HCT116 (cell line): ENCODE measurements at regions not wholly inside any gene's neighbourhood (a gene's known extent, or its start where the extent isn't known, plus 50 kb on each side); places are given as distances from the start of the nearest gene placed in this dataset.

Experiments
- ATAC-seq: fragments of 200-7000 bp; cut with Tn5 transposase; 2 replicates; pipeline ENCODE4 v1.9.1; 2020; ENCODE audit warnings: mild to moderate bottlenecking, moderate library complexity
- BruUV-seq: library from RNA; stranded (reverse); fragments of 400-500 nt; replicated peaks from 2 replicates; lab custom pipeline; 2021; lab: Mats Ljungman, UMichigan
- CTCF ChIA-PET: fragments of 300-600 bp; sonication (Branson Sonifier 250); formaldehyde crosslinking; loops from one replicate; lab custom pipeline; 2021; ENCODE audit warnings: antibody characterized with exemption; lab: Charles Lee
- POLR2A ChIA-PET: fragments of 300-600, 350-600 bp; sonication (Branson Sonifier 250); formaldehyde crosslinking; loops from one replicate; lab custom pipeline; 2021; ENCODE audit warnings: antibody characterized with exemption; lab: Charles Lee
- RAD21 ChIA-PET, 2 experiments: fragments of 300-600 bp; sonication (Branson Sonifier 250); formaldehyde crosslinking; loops; one replicate each; lab custom pipeline; 2023; ENCODE audit warnings: low total read pairs in 2 of 2; ENCODE audit not compliant: uncharacterized antibody in 2 of 2, unreplicated experiment in 2 of 2, low non-redundant PET in 1 of 2; lab: Charles Lee
- DNase-seq: peaks from one replicate; pipeline ENCODE4 v3.0.0-alpha.2; 2010; ENCODE audit warnings: low read depth, low spot score
- H2AFZ ChIP-seq: fragments of 200-600 bp; shearing (Covaris generic), sonication (generic); 2 replicates; pipeline ENCODE4 v1.6.1; 2017; ENCODE audit warnings: low read depth, mixed run types, mixed read lengths, antibody characterized with exemption, low read length; ENCODE audit not compliant: poor library complexity, severe bottlenecking
- H3K27ac ChIP-seq: 2 replicates; pipeline ENCODE4 v1.5.1; 2012; ENCODE audit warnings: low read depth, low read length
- H3K27me3 ChIP-seq: fragments of 200-600 bp; sonication (generic); 2 replicates; pipeline ENCODE4 v1.6.1; 2016; ENCODE audit warnings: mixed run types, low read length, mixed read lengths; ENCODE audit not compliant: insufficient read depth
- H3K36me3 ChIP-seq, 2 experiments: fragments of 200-500 bp in 1 of 2; fragments of 200-600 bp in 1 of 2; sonication (Bioruptor generic) in 1 of 2; sonication (generic) in 1 of 2; 2 replicates each; pipeline versions ENCODE4 v1.5.1 to v1.6.1; 2014 to 2016; ENCODE audit warnings: low read length in 2 of 2, inconsistent platforms in 1 of 2, mixed read lengths in 1 of 2, mixed run types in 1 of 2; ENCODE audit not compliant: insufficient read depth in 2 of 2, control insufficient read depth in 1 of 2
- H3K4me1 ChIP-seq, 2 experiments: fragments of 200-600 bp in 1 of 2; sonication (generic) in 1 of 2; 2 replicates each; pipeline versions ENCODE4 v1.5.1 to v1.6.1; 2012 to 2017; ENCODE audit warnings: low read length in 2 of 2, inconsistent platforms in 1 of 2, mild to moderate bottlenecking in 1 of 2, mixed read lengths in 1 of 2, mixed run types in 1 of 2, moderate library complexity in 1 of 2; ENCODE audit not compliant: insufficient read depth in 2 of 2, control insufficient read depth in 1 of 2
- H3K4me2 ChIP-seq: fragments of 200-600 bp; sonication (generic); 2 replicates; pipeline ENCODE4 v1.6.1; 2017; ENCODE audit warnings: mixed run types, low read length, mixed read lengths
- H3K4me3 ChIP-seq, 2 experiments: fragments of 200-600 bp in 1 of 2; sonication (generic) in 1 of 2; replicated peaks in 1 of 2; 2 replicates each; pipeline ENCODE4 v1.5.1; 2011 to 2016; ENCODE audit warnings: low read length in 2 of 2, control low read depth in 1 of 2, low read depth in 1 of 2, mild to moderate bottlenecking in 1 of 2, mixed read lengths in 1 of 2, mixed run types in 1 of 2
- H3K79me2 ChIP-seq: fragments of 200-600 bp; sonication (generic); 2 replicates; pipeline ENCODE4 v1.6.1; 2017; ENCODE audit warnings: mild to moderate bottlenecking, mixed run types, low read length, moderate library complexity, mixed read lengths; ENCODE audit not compliant: insufficient read depth
- H3K9ac ChIP-seq: fragments of 200-600 bp; sonication (generic); 2 replicates; pipeline ENCODE4 v1.6.1; 2016; ENCODE audit warnings: low read length, mixed read lengths
- H3K9me2 ChIP-seq: fragments of 200-600 bp; sonication (generic), shearing (Covaris generic); 2 replicates; pipeline ENCODE4 v1.6.1; 2017; ENCODE audit warnings: mixed run types, mild to moderate bottlenecking, moderate library complexity; ENCODE audit not compliant: insufficient read depth
- H3K9me3 ChIP-seq, 2 experiments: fragments of 200-500 bp in 1 of 2; fragments of 200-600 bp in 1 of 2; sonication (Bioruptor generic) in 1 of 2; sonication (generic) in 1 of 2; 2 replicates each; pipeline ENCODE4 v1.6.1; 2014 to 2017; ENCODE audit warnings: low read length in 2 of 2, mixed read lengths in 2 of 2, inconsistent platforms in 1 of 2, low read depth in 1 of 2, mild to moderate bottlenecking in 1 of 2, mixed run types in 1 of 2, moderate library complexity in 1 of 2; ENCODE audit not compliant: control insufficient read depth in 1 of 2, insufficient read depth in 1 of 2
- H4K20me1 ChIP-seq: fragments of 200-600 bp; sonication (generic), shearing (Covaris generic); 2 replicates; pipeline ENCODE4 v1.6.1; 2017; ENCODE audit warnings: mixed run types, mild to moderate bottlenecking, moderate library complexity; ENCODE audit not compliant: insufficient read depth
- CBX3 ChIP-seq: IDR thresholded peaks from 2 replicates; pipeline ENCODE4 v1.6.1; 2012; ENCODE audit warnings: low read depth
- FOSL1 ChIP-seq: IDR thresholded peaks from 2 replicates; pipeline ENCODE4 v1.6.1; 2012; ENCODE audit warnings: low read depth
- MAX ChIP-seq: IDR thresholded peaks from 2 replicates; pipeline ENCODE4 v1.6.1; 2012
- POLR2AphosphoS5 ChIP-seq: IDR thresholded peaks from 2 replicates; pipeline ENCODE4 v1.6.1; 2011; ENCODE audit warnings: mild to moderate bottlenecking, low read depth, low read length, moderate library complexity
- RAD21 ChIP-seq: IDR thresholded peaks from 2 replicates; pipeline ENCODE4 v1.6.1; 2012; ENCODE audit warnings: low read depth, mild to moderate bottlenecking
- SRF ChIP-seq: IDR thresholded peaks from 2 replicates; pipeline ENCODE4 v1.6.1; 2012; ENCODE audit warnings: low read depth
- ZFX ChIP-seq: fragments of 450-650 bp; IDR thresholded peaks from 2 replicates; pipeline ENCODE4 v1.6.1; 2017
- intact Hi-C: fragments of 100-400 bp; cut with micrococcal nuclease; formaldehyde crosslinking; loops from 2 replicates; pipeline ENCODE4 v1.10.0; 2022
- TF ChIP-seq, protein P1 (sequence below): IDR thresholded peaks from 2 replicates; pipeline ENCODE4 v1.6.1; 2011; ENCODE audit warnings: mild to moderate bottlenecking, low read length, moderate library complexity; ENCODE audit not compliant: insufficient replicate concordance; ENCODE audit errors: extremely low read depth

DNA sequence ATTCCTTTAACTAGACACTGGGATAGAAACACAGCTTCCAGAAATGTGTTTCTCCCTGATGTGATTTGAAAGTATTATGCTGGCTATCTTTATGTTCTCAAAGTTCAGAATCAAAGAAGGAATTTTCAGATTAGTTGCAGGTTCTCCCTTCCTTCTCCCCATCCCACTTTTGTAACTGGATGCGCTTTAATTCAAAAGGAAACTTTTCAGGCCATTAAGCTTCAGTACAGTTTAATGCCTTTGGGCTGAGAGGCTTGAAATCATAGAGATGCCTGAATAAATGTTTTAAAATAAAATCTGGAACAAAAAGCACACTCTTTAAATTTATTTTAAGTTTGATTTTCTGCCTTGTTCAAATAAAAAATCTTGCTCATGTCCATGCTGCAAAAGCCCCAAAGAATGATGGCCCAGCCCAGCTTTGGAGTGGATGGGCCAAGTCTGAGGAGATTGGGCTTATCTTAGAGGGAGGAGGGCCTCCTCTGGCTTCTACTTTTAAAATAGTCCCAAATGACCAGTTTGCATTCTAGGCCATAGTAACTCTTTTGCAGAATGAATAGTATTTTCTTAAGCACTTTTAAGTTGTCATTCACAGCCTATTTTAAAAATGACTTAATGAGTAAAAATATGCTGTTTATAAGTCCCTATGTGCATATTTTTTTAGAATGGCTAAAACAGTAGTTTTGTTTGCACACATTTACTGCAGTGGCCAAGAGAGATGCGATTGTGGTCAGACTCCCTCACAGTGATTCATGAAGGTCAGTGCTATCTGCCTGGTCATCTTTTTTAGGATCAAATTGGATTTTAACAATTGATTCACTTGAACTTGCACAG is 129.2 kb downstream of the MTX2 start:
- no peaks in the 10 kb centered on the region for H4K20me1 ChIP-seq
- H3K27me3 ChIP-seq: no peaks in the 10 kb centered on the region
- ATAC-seq: no peak
- no peaks in the 10 kb centered on the region; a peak in 1 of 4 replicates for H3K4me1 ChIP-seq
- RAD21 ChIA-PET: interaction anchor here in 1 of 2 experiments (0.6 kb wide), 1 partner anchor 239 kb away, joined by 6 read pairs; no protein-coding TSS in a partner anchor
- H3K9ac ChIP-seq: no peak overlapping the region
- no peak for DNase-seq
- BruUV-seq: no TSS peak
- no peak overlapping the region for H3K27ac ChIP-seq
- no peaks in the 10 kb centered on the region for H3K9me3 ChIP-seq
- H3K4me2 ChIP-seq: no peak overlapping the region
- no peak for TF ChIP-seq ZFX
- TF ChIP-seq, protein P1, sequence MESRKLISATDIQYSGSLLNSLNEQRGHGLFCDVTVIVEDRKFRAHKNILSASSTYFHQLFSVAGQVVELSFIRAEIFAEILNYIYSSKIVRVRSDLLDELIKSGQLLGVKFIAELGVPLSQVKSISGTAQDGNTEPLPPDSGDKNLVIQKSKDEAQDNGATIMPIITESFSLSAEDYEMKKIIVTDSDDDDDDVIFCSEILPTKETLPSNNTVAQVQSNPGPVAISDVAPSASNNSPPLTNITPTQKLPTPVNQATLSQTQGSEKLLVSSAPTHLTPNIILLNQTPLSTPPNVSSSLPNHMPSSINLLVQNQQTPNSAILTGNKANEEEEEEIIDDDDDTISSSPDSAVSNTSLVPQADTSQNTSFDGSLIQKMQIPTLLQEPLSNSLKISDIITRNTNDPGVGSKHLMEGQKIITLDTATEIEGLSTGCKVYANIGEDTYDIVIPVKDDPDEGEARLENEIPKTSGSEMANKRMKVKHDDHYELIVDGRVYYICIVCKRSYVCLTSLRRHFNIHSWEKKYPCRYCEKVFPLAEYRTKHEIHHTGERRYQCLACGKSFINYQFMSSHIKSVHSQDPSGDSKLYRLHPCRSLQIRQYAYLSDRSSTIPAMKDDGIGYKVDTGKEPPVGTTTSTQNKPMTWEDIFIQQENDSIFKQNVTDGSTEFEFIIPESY: no peak
- no peak for TF ChIP-seq MAX
- TF ChIP-seq RAD21: no peak
- TF ChIP-seq FOSL1: no peak
- no peak for TF ChIP-seq SRF
- TF ChIP-seq POLR2AphosphoS5: no peak
- TF ChIP-seq CBX3: no peak
- POLR2A ChIA-PET: no interaction called here
- CTCF ChIA-PET: no interaction called here
- no peaks in the 10 kb centered on the region for H3K36me3 ChIP-seq
- no peak overlapping the region for H3K4me3 ChIP-seq
- intact Hi-C loops: no loop called here
- no peak overlapping the region for H2AFZ ChIP-seq
- no peaks in the 10 kb centered on the region for H3K79me2 ChIP-seq
- H3K9me2 ChIP-seq: no peaks in the 10 kb centered on the region
